OCI-LY7 (cell line): ENCODE measurements at regions not wholly inside any gene's neighbourhood (a gene's known extent, or its start where the extent isn't known, plus 50 kb on each side); places are given as distances from the start of the nearest gene placed in this dataset.

Experiments used
- BruUV-seq: library from RNA; stranded (reverse); fragments of 400-500 nt; replicated peaks from 2 replicates; lab custom pipeline; 2021; lab: Mats Ljungman, UMichigan
- CTCF ChIA-PET: fragments of 300-600 bp; sonication (Branson Sonifier 250); formaldehyde crosslinking; loops from one replicate; lab custom pipeline; 2022; ENCODE audit warnings: antibody characterized with exemption; ENCODE audit not compliant: unreplicated experiment; lab: Charles Lee
- POLR2A ChIA-PET: fragments of 300-600 bp; sonication (Branson Sonifier 250); formaldehyde crosslinking; loops from one replicate; lab custom pipeline; 2022; ENCODE audit warnings: antibody characterized with exemption; lab: Charles Lee
- DNase-seq: peaks from one replicate; pipeline ENCODE4 v3.0.0-alpha.2; 2015; ENCODE audit warnings: low spot score
- H2AFZ ChIP-seq: fragments of 200-600 bp; sonication (generic), shearing (Covaris generic); 2 replicates; pipeline ENCODE4 v1.6.1; 2014; ENCODE audit warnings: mild to moderate bottlenecking, antibody characterized with exemption, low read length, moderate library complexity
- H3K27ac ChIP-seq: fragments of 200-600 bp; sonication (generic); 2 replicates; pipeline ENCODE4 v1.5.1; 2014; ENCODE audit warnings: mixed run types, low read depth, mild to moderate bottlenecking, moderate library complexity, low read length, inconsistent platforms; ENCODE audit not compliant: poor library complexity, severe bottlenecking
- H3K36me3 ChIP-seq: fragments of 200-600 bp; sonication (generic); 2 replicates; pipeline ENCODE4 v1.6.1; 2014; ENCODE audit warnings: mild to moderate bottlenecking, antibody characterized with exemption, low read length, moderate library complexity, mixed read lengths; ENCODE audit not compliant: insufficient read depth
- H3K4me1 ChIP-seq: fragments of 200-600 bp; sonication (generic); 2 replicates; pipeline ENCODE4 v1.5.1; 2014; ENCODE audit warnings: mild to moderate bottlenecking, low read length; ENCODE audit not compliant: insufficient read depth, poor library complexity, severe bottlenecking
- H3K4me2 ChIP-seq: fragments of 200-600 bp; sonication (generic); 2 replicates; pipeline ENCODE4 v1.6.1; 2014; ENCODE audit warnings: mild to moderate bottlenecking, low read length
- H3K4me3 ChIP-seq: fragments of 200-600 bp; sonication (generic); 2 replicates; pipeline ENCODE4 v1.5.1; 2014; ENCODE audit warnings: mild to moderate bottlenecking, low read depth, low read length; ENCODE audit not compliant: poor library complexity, severe bottlenecking
- H3K79me2 ChIP-seq: fragments of 200-600 bp; sonication (generic); 2 replicates; pipeline ENCODE4 v1.6.1; 2016; ENCODE audit warnings: low read depth, mild to moderate bottlenecking, low read length, moderate library complexity, mixed read lengths; ENCODE audit not compliant: insufficient read depth
- H3K9me2 ChIP-seq: fragments of 200-600 bp; sonication (generic); 2 replicates; pipeline ENCODE4 v1.6.1; 2016; ENCODE audit warnings: mild to moderate bottlenecking, low read length, mixed read lengths; ENCODE audit not compliant: insufficient read depth
- H3K9me3 ChIP-seq: fragments of 200-600 bp; sonication (generic); 2 replicates; pipeline ENCODE4 v1.6.1; 2014; ENCODE audit warnings: mild to moderate bottlenecking, mixed run types, low read length, mixed read lengths
- H4K20me1 ChIP-seq: fragments of 200-600 bp; sonication (generic); 2 replicates; pipeline ENCODE4 v1.6.1; 2014; ENCODE audit warnings: mild to moderate bottlenecking, antibody characterized with exemption, low read length, moderate library complexity, mixed read lengths; ENCODE audit not compliant: insufficient read depth
- CTCF ChIP-seq: fragments of 200-600 bp; sonication (generic); conservative IDR thresholded peaks from 2 replicates; pipeline ENCODE4 v1.5.1; 2014; ENCODE audit warnings: mild to moderate bottlenecking, antibody characterized with exemption, low read length, moderate library complexity, mixed read lengths
- EZH2phosphoT487 ChIP-seq: fragments of 200-600 bp; sonication (generic); IDR thresholded peaks from 2 replicates; pipeline ENCODE4 v1.6.1; 2018; ENCODE audit warnings: low read depth, borderline replicate concordance, mild to moderate bottlenecking, mixed run types, antibody characterized with exemption, low read length, moderate library complexity, mixed read lengths
- intact Hi-C: fragments of 100-400 bp; cut with micrococcal nuclease; formaldehyde crosslinking; loops from one replicate; pipeline ENCODE4 v1.10.0; 2022; ENCODE audit not compliant: unreplicated experiment

GRCh38 chr3:96169111-96169766, 645.2 kb upstream of the EPHA6 start:
- Histone ChIP-seq H3K36me3 (no peaks in the 10 kb centered on the region), H3K4me1 (no peaks in the 10 kb centered on the region), H4K20me1 (no peaks in the 10 kb centered on the region), H3K9me3 (no peaks in the 10 kb centered on the region), H3K9me2 (no peaks in the 10 kb centered on the region), H3K79me2 (no peaks in the 10 kb centered on the region), H3K4me2 (no peak overlapping the region), H3K27ac (no peak overlapping the region), H3K4me3 (no peak overlapping the region), H2AFZ (no peak overlapping the region)
- no TSS peak for BruUV-seq
- intact Hi-C loops, result no loop called here
- DNase-seq, result no peak
- CTCF ChIA-PET, result no interaction called here
- POLR2A ChIA-PET, result interaction anchor here (0.5 kb wide), 1 partner anchor 681 kb away, joined by 3 read pairs; no protein-coding TSS in a partner anchor
- no peak for TF ChIP-seq EZH2phosphoT487
- no peak for TF ChIP-seq CTCF

GRCh38 chr3:96172917-96173316, 641.5 kb upstream of the EPHA6 start:
- 0 out of 2 replicates have a peak, but pooled peaks cover under 1% of the 10 kb centered on the region for H3K9me3 ChIP-seq
- no peak overlapping the region for H2AFZ ChIP-seq
- intact Hi-C loops, result no loop called here
- TF ChIP-seq CTCF, result no peak
- TF ChIP-seq EZH2phosphoT487, result no peak
- no peaks in the 10 kb centered on the region for H4K20me1 ChIP-seq
- no peak overlapping the region for H3K4me3 ChIP-seq
- H3K36me3 ChIP-seq, result no peaks in the 10 kb centered on the region
- ChIA-PET CTCF (no interaction called here), POLR2A (no interaction called here)
- DNase-seq, result no peak
- H3K27ac ChIP-seq, result no peak overlapping the region
- no peaks in the 10 kb centered on the region for H3K79me2 ChIP-seq
- no peaks in the 10 kb centered on the region for H3K4me1 ChIP-seq
- no peak overlapping the region for H3K4me2 ChIP-seq
- no TSS peak for BruUV-seq
- H3K9me2 ChIP-seq, result no peaks in the 10 kb centered on the region

GRCh38 chr3:96175500-96175899, 638.9 kb upstream of the EPHA6 start:
- POLR2A ChIA-PET, result no interaction called here
- intact Hi-C loops, result no loop called here

More at GRCh38 chr3:96175500-96175899, 638.9 kb upstream of the EPHA6 start:
- Histone ChIP-seq H3K27ac (no peak overlapping the region), H3K79me2 (no peaks in the 10 kb centered on the region), H2AFZ (no peak overlapping the region), H3K36me3 (no peaks in the 10 kb centered on the region), H4K20me1 (no peaks in the 10 kb centered on the region), H3K4me2 (no peak overlapping the region), H3K4me3 (no peak overlapping the region), H3K9me2 (no peaks in the 10 kb centered on the region), H3K9me3 (0 out of 2 replicates have a peak, but pooled peaks cover 5% of the 10 kb centered on the region), H3K4me1 (no peaks in the 10 kb centered on the region)
- no TSS peak for BruUV-seq
- no peak for DNase-seq
- TF ChIP-seq CTCF (no peak), EZH2phosphoT487 (no peak)
- CTCF ChIA-PET, result no interaction called here
